ENCODE measurements at regions not wholly inside any gene's neighbourhood (a gene's known extent, or its start where the extent isn't known, plus 50 kb on each side); places are given as distances from the start of the nearest gene placed in this dataset.
A peak's percentile ranks its signal among the peaks of the same experiment; 100 is the strongest.

DNA sequence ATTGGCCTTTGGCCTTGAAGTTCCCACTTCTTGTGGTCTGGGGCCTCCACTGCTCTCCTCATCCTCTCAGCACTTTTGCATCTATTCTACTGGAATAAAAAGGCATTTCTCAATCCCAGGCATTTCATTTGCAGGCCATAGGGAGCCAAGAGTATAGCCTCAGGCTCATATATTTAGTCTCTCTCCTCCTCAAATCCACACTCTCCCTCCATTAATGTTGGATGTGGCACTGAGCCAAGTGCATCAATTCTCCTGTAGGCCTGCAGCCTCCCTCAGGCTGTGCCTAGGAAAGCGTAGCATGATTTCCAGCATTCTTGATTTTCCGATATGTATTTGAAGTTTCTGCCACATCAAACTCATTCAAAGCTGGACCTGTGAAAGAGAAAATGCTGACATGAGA lies 211.5 kb upstream of the CPNE8 start:
- H3K4me3 ChIP-seq (replicated peaks in 1 of 2; ENCODE audit: low read depth in 2 of 2, low read length in 2 of 2): no peak overlapping the region
- no peak for DNase-seq (ENCODE audit: low read depth in 2 of 2)
- TF ChIP-seq, protein P1, sequence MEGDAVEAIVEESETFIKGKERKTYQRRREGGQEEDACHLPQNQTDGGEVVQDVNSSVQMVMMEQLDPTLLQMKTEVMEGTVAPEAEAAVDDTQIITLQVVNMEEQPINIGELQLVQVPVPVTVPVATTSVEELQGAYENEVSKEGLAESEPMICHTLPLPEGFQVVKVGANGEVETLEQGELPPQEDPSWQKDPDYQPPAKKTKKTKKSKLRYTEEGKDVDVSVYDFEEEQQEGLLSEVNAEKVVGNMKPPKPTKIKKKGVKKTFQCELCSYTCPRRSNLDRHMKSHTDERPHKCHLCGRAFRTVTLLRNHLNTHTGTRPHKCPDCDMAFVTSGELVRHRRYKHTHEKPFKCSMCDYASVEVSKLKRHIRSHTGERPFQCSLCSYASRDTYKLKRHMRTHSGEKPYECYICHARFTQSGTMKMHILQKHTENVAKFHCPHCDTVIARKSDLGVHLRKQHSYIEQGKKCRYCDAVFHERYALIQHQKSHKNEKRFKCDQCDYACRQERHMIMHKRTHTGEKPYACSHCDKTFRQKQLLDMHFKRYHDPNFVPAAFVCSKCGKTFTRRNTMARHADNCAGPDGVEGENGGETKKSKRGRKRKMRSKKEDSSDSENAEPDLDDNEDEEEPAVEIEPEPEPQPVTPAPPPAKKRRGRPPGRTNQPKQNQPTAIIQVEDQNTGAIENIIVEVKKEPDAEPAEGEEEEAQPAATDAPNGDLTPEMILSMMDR (IDR thresholded peaks at IDR 0.05; ENCODE audit: low read depth, low read length): no peak

DNA sequence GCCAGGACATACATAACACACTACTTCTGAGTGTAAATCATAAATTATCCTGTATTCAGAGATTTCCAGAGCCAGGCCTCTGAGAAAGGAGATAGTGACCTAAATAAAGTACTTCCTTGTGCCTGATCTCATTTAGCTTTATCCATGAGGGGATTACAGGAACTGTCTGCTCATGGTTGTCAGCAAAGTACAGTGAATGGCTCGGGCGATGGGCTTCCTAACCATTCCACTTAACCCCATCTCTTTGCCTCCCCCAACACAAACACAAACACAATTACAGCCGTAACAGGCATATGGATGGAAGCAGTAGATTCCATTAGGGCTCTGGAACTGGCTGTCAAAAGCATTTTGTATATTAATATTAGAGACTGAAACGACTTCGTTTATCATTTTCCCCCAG lies 206.7 kb upstream of the CPNE8 start:
- DNase-seq (ENCODE audit: low read depth in 2 of 2): no peak
- H3K4me3 ChIP-seq (replicated peaks in 1 of 2; ENCODE audit: low read depth in 2 of 2, low read length in 2 of 2): no peak overlapping the region
- TF ChIP-seq, protein P1 (IDR thresholded peaks at IDR 0.05; ENCODE audit: low read depth, low read length): no peak

DNA sequence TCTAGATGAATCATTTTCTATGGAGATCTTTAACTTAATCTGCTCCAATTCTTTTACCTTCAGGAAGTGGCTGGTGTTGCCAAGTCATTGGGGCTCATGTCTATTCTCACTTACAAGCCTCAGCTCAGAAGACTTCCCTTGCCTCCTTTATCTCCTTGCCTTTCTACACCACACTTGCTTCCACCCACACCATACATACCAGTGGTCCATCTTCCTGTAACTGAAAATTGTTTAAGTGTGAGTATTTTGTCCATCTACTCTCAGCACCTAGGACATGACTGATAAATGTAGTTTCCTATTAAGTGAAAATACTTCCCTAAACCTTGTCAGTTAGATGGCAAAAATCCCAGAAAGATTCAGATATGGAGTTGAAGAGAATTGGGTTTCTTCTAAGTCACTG lies 199.7 kb upstream of the CPNE8 start:
- DNase-seq (ENCODE audit: low read depth in 2 of 2): no peak

DNA sequence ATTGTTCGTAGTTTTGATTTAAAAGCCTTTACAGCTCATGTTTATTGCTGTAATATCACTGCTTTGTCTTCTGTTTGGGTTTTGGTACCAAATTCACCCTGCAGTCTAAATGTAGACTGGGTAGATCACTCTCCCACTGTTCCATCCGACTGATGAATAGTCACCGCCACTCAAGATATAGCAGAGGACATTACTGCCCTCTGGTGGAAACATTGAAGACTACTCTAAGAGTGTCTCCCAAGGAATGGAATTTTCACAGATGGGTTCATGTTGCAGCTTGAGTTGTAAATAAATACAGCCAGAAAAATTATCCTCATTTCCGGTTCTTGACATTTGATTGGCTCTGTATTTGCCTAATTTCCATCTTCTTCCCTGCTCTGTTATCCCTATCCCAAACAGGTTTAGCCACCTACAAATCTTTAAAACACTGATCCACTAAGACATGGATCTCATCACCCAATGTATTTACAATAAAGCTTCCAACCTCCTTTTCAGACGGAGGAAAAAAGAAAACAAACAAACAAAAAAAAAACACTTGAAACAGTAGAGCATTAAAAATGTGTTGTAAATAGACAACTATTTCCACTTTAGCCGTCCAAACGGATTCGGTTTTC lies 198.3 kb upstream of the CPNE8 start:
- TF ChIP-seq, protein P1 (IDR thresholded peaks at IDR 0.05; ENCODE audit: low read depth, low read length): peak; percentile 70
- DNase-seq (ENCODE audit: low read depth in 2 of 2): peak; percentile 69 to 82
- H3K4me3 ChIP-seq (replicated peaks in 1 of 2; ENCODE audit: low read depth in 2 of 2, low read length in 2 of 2): no peak overlapping the region

More for the DNA sequence above, 199.7 kb upstream of the CPNE8 start:
- H3K4me3 ChIP-seq (replicated peaks in 1 of 2; ENCODE audit: low read depth in 2 of 2, low read length in 2 of 2): no peak overlapping the region
- TF ChIP-seq, protein P1 (IDR thresholded peaks at IDR 0.05; ENCODE audit: low read depth, low read length): no peak

DNA sequence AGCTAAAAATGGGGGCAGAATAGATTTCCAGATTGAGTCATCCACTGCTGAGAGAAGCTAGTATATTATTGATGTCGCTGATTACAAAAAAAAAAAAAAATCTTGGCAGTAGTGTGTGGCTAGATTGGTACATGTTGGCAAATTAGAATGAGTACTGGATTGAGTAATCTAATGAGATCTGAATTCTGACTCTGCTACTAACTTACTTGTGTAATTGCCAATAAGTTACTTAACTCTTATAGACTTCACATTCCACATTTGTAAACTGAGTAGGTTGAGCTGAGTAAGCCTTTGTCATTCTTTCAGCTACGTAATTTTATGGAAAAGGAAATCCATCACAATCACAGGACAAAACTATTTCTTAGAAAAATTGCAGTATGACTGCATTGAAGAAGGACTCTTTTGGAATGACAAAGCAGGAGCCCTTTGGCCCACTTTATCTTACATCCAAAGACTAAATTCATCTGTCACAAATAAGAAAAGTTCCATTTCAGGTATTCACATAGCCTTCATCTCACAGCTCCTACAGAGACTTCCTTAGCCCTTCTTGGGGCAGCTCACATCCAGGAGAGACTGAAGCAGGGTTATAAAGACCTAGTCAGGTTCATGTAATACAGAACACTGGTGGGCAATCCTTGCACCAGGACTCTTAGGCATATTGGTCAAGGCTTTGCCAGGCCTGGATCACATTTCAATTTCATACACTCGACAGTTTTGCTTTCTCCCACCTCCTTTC lies 197.3 kb upstream of the CPNE8 start:
- TF ChIP-seq, protein P1 (IDR thresholded peaks at IDR 0.05; ENCODE audit: low read depth, low read length): no peak
- peak; percentile 21 to 69 for DNase-seq (ENCODE audit: low read depth in 2 of 2)
- H3K4me3 ChIP-seq (replicated peaks in 1 of 2; ENCODE audit: low read depth in 2 of 2, low read length in 2 of 2): no peak overlapping the region

DNA sequence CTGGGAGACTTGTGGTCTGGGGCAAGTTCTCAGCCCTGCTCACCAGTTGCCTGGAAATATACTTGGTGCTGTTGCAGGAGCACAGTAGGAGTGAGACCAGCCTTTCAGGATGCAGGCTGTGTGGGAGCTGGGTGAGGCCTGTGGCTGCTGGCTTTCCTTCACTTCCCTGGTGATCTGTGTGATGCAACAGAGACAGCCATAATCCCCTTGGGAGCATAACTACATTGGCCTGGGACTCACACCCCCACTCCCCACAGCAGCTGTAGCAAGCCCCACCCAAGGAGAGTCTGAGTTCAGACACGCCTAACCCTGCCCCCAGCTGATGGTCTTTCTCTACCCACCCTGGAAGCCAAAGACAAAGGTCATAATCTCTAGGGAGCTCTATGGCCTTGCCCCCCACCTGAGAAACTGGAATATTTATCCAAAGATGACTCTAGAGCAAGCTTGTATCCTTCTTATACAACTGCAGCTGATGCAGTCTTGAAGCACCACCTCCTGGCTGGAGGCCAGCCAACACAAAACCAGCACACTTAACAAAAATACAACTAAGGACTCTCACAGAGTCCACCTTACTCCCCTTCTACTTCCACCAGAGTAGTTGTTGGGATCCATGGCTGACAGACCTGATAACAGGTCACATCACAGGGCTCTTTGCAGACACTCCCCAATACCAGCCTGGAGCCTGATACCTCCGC lies 190.4 kb upstream of the CPNE8 start:
- no peak overlapping the region for H3K4me3 ChIP-seq (replicated peaks in 1 of 2; ENCODE audit: low read depth in 2 of 2, low read length in 2 of 2)
- TF ChIP-seq, protein P1 (IDR thresholded peaks at IDR 0.05; ENCODE audit: low read depth, low read length): no peak
- DNase-seq (ENCODE audit: low read depth in 2 of 2): no peak

Data from cardiac fibroblast (primary cell).